ENCODE measurements at regions not wholly inside any gene's neighbourhood (a gene's known extent, or its start where the extent isn't known, plus 50 kb on each side); places are given as distances from the start of the nearest gene placed in this dataset.

DNA sequence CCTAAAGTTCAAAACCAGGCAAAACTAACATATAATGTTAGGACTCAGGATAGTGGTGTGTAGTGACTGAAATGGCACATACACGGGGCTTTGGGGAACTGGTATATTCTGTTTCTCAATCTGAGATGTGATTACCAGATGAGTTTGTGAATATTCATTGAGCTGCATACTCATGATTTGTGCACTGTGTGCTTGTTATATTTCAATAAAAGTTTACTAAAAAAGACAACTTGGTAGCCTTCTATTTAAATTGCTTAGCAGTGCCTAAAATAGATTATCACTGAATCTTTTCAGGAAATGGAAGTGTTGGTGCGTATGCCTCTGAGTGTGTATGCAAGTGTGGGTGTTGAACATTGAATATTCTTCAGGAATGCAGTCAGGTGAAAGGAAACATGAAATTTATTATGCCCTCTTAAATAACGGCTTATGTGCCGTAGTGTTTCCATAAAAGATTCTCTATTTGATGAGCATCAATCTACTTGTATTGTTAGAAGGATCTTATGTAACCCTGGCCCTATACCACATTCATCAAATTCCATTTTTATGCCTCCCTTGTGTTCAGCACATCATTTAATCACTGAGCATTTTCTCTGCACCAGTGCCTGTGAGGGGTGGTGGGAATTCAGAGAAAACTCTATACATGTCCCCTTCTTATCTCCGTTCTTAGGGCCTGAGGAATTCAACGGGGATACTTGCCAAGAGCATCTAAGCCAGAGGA is 82.6 kb upstream of the AUTS2 start:
- TF ChIP-seq, protein P1, sequence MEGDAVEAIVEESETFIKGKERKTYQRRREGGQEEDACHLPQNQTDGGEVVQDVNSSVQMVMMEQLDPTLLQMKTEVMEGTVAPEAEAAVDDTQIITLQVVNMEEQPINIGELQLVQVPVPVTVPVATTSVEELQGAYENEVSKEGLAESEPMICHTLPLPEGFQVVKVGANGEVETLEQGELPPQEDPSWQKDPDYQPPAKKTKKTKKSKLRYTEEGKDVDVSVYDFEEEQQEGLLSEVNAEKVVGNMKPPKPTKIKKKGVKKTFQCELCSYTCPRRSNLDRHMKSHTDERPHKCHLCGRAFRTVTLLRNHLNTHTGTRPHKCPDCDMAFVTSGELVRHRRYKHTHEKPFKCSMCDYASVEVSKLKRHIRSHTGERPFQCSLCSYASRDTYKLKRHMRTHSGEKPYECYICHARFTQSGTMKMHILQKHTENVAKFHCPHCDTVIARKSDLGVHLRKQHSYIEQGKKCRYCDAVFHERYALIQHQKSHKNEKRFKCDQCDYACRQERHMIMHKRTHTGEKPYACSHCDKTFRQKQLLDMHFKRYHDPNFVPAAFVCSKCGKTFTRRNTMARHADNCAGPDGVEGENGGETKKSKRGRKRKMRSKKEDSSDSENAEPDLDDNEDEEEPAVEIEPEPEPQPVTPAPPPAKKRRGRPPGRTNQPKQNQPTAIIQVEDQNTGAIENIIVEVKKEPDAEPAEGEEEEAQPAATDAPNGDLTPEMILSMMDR (IDR thresholded peaks at IDR 0.05) = no peak

DNA sequence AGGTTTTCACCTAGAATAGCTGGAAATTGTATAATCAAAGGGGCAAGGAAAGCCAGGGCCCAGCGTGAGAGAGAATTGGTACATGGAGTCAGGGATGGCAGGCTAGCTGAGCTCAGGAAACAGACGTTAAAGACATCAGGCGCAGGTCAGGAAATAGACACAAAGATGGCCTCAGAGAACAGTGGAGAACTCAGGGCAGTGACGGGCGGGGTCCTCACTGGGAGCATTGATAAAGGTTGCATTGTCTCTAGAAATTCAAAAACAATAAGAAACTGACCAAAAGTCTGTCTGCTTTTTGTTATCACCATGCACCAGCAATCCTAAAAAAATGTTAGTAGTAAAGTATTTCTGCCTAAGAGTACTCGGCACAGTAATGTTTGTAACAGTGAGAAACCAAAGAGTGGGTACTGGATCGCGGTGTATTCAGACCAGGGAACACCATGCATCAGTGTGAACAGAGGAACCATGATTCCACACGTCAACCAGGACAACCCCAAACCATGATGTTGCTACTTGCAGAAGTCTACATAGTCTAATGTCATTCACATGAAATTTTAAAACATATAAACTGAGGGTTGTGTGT is 81.9 kb upstream of the AUTS2 start:
- TF ChIP-seq, protein P1 (IDR thresholded peaks at IDR 0.05) = no peak

GRCh38 chr7:69517985-69518704 is 80.1 kb upstream of the AUTS2 start:
- TF ChIP-seq, protein P1 (IDR thresholded peaks at IDR 0.05) = no peak

GRCh38 chr7:69518705-69519077 is 79.6 kb upstream of the AUTS2 start:
- TF ChIP-seq, protein P1 (IDR thresholded peaks at IDR 0.05) = no peak

DNA sequence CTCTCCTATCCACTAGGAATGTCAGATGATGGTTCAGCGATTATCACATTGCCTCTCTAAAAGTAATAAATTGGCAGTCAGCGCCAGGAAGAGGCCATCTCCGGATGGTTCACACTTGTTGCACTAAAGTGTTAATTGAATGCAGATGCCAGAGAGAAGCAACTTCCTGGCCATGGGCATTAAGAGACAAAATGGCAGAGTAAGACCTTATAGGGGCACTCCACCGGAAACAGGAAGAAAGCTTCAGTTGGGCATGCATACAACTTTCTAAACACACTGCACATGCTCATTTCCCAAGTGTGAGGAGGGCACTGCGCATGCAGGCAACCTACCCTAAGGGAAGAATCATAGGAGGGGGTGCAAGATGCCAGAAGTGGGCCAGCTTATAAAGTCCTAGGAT is 71.7 kb upstream of the AUTS2 start:
- TF ChIP-seq, protein P1 (IDR thresholded peaks at IDR 0.05) = no peak

DNA sequence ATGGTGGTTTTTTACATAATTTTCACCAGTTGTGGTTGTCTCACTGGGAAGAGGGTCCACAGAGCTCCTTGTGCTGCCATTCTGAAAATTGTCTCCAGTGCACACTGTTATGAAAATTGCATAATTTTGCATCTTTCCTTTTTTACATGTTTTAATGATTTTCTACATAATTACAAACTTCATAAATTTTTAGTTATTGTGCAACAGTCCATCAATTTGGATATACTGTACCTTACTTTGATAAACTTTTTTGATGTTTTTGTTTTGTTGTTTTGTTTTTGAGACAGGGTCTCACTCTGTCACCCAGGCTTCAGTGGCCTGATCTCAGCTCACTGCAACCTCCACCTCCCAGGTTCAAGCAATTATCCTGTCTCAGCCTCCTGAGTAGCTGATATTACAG is 70.6 kb upstream of the AUTS2 start:
- TF ChIP-seq, protein P1 (IDR thresholded peaks at IDR 0.05) = no peak

DNA sequence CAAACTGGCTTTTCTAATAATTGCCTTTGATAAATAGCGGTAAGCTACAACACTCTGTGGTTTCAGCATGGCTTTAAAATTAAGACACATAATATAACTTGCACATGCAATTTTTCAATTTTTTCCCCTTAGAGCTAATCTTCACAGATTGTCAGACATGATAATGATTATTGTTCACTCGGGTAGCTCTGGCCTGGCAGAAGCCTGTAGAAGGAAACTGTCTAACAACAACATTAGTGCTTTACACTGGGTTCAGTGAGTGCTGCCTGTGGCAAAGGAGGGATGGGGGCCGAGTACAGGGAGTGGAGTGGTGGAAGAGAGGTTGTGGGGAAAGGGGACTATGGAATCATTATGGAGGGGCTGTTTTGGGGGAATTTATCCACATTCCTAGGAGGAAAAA is 67.2 kb upstream of the AUTS2 start:
- TF ChIP-seq, protein P1 (IDR thresholded peaks at IDR 0.05) = no peak
